Progenitor cell of endocrine pancreas (in vitro differentiated cells): ENCODE measurements at regions not wholly inside any gene's neighbourhood (a gene's known extent, or its start where the extent isn't known, plus 50 kb on each side); places are given as distances from the start of the nearest gene placed in this dataset.

Source experiments
- DNase-seq: peaks from one replicate; pipeline ENCODE4 v3.0.0; 2021; ENCODE audit warnings: low spot score; ENCODE audit not compliant: unreplicated experiment
- H3K27ac Mint-ChIP-seq: 2 replicates; pipeline ENCODE4 v1.8.0; 2021; ENCODE audit warnings: mild to moderate bottlenecking, moderate library complexity, mixed read lengths
- H3K27me3 Mint-ChIP-seq: 2 replicates; pipeline ENCODE4 v1.8.0; 2021; ENCODE audit warnings: mixed read lengths
- H3K36me3 Mint-ChIP-seq: 2 replicates; pipeline ENCODE4 v1.8.0; 2022; ENCODE audit warnings: mixed read lengths; ENCODE audit not compliant: insufficient read depth
- H3K4me1 Mint-ChIP-seq: 2 replicates; pipeline ENCODE4 v1.8.0; 2021; ENCODE audit warnings: low read depth, mixed read lengths
- H3K4me3 Mint-ChIP-seq: 2 replicates; pipeline ENCODE4 v1.8.0; 2021; ENCODE audit warnings: low read depth, mild to moderate bottlenecking, moderate library complexity, mixed read lengths
- H3K9me3 Mint-ChIP-seq: 2 replicates; pipeline ENCODE4 v1.8.0; 2021; ENCODE audit warnings: low read depth, mixed read lengths
- TF ChIP-seq, protein P1 (sequence below): fragments of 200-600 bp; sonication (generic); IDR thresholded peaks from one replicate; pipeline ENCODE4 v1.5.0; 2021; ENCODE audit warnings: antibody characterized with exemption, mild to moderate bottlenecking; ENCODE audit not compliant: unreplicated experiment

GRCh38 chr3:159629329-159630084, 359.1 kb upstream of the IL12A start:
- H3K27ac Mint-ChIP-seq, result no peak overlapping the region
- no peak overlapping the region for H3K4me3 Mint-ChIP-seq
- no peaks in the 10 kb centered on the region for H3K9me3 Mint-ChIP-seq
- peaks cover 4% of the 10 kb centered on the region for H3K4me1 Mint-ChIP-seq
- no peaks in the 10 kb centered on the region for H3K27me3 Mint-ChIP-seq
- no peaks in the 10 kb centered on the region for H3K36me3 Mint-ChIP-seq
- no peak for DNase-seq
- TF ChIP-seq, protein P1, sequence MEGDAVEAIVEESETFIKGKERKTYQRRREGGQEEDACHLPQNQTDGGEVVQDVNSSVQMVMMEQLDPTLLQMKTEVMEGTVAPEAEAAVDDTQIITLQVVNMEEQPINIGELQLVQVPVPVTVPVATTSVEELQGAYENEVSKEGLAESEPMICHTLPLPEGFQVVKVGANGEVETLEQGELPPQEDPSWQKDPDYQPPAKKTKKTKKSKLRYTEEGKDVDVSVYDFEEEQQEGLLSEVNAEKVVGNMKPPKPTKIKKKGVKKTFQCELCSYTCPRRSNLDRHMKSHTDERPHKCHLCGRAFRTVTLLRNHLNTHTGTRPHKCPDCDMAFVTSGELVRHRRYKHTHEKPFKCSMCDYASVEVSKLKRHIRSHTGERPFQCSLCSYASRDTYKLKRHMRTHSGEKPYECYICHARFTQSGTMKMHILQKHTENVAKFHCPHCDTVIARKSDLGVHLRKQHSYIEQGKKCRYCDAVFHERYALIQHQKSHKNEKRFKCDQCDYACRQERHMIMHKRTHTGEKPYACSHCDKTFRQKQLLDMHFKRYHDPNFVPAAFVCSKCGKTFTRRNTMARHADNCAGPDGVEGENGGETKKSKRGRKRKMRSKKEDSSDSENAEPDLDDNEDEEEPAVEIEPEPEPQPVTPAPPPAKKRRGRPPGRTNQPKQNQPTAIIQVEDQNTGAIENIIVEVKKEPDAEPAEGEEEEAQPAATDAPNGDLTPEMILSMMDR, result no peak

DNA sequence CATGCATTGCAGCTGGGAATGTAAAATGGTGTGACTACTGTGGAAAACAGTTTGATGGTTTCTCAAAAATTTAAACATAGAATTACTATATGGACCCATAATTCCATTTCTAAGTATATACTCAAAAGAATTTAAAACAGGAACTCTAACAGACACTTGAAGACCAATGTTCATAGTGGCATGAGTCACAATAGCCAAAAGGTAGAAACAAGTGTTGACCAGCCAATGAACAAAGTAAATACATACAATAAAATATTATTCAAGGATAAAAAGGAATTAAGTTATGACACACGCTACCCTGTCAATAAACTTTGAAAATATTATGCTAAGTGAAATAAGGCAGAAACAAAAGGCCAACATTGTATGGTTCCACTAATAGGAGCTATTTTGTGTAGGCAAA, 357.4 kb upstream of the IL12A start:
- H3K4me3 Mint-ChIP-seq, result no peak overlapping the region
- peaks cover 9% of the 10 kb centered on the region for H3K4me1 Mint-ChIP-seq
- H3K9me3 Mint-ChIP-seq, result no peaks in the 10 kb centered on the region
- no peaks in the 10 kb centered on the region for H3K36me3 Mint-ChIP-seq
- no peak for DNase-seq
- no peaks in the 10 kb centered on the region for H3K27me3 Mint-ChIP-seq
- no peak overlapping the region for H3K27ac Mint-ChIP-seq
- TF ChIP-seq, protein P1, result no peak

DNA sequence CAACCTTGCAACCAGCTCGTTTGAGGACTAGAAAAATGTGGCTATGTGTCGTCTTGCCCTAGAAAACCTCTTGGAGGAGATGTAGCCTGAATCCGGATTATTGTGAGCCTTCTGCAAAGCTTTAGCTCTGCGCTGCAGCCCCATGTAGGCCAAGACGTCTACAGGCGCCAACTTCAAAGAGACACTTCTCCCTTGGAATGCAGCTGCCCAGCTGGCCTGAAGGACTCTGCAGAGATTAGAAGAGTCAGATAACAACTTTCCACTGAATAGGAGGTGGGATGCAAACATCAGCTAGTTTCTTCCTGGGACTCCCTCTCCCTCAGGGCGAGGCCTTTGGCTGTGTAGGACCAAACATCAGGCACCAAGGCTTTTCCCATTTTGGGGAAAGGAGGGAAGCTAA, 356.5 kb upstream of the IL12A start:
- no peak for DNase-seq
- Mint-ChIP-seq H3K27me3 (no peaks in the 10 kb centered on the region), H3K27ac (no peak overlapping the region), H3K4me1 (peaks cover 9% of the 10 kb centered on the region), H3K9me3 (no peaks in the 10 kb centered on the region), H3K36me3 (no peaks in the 10 kb centered on the region), H3K4me3 (no peak overlapping the region)
- TF ChIP-seq, protein P1, result no peak

- Mint-ChIP-seq H3K4me1 (peaks cover 9% of the 10 kb centered on the region), H3K4me3 (no peak overlapping the region), H3K36me3 (no peaks in the 10 kb centered on the region), H3K9me3 (no peaks in the 10 kb centered on the region), H3K27ac (no peak overlapping the region), H3K27me3 (no peaks in the 10 kb centered on the region)
- TF ChIP-seq, protein P1, result no peak
- DNase-seq, result no peak
Observed at GRCh38 chr3:159632851-159633250, 355.8 kb upstream of the IL12A start.

DNA sequence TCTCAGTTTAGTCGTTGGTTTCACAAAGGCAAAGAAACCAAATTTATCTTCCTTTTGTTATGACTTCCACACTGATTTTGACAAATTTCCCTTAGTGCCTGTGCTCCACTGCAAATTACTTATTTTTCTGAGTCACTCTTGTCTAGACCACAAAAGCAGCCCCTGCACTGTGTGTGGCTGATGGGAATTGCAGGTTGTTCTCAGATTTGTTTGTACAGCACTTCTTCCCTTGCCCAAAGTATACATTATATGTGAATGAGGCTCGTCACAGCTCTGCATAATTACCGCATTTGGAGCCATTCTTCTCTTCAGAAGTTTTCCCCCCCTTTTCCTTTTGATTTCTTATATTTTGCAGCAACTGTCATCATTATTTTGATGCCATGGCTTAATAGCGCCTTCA, 354.2 kb upstream of the IL12A start:
- H3K27ac Mint-ChIP-seq, result no peak overlapping the region

More for the DNA sequence above, 354.2 kb upstream of the IL12A start:
- no peak overlapping the region for H3K4me3 Mint-ChIP-seq
- TF ChIP-seq, protein P1, result no peak
- H3K36me3 Mint-ChIP-seq, result no peaks in the 10 kb centered on the region
- H3K27me3 Mint-ChIP-seq, result no peaks in the 10 kb centered on the region
- DNase-seq, result no peak
- H3K4me1 Mint-ChIP-seq, result peaks cover 9% of the 10 kb centered on the region
- H3K9me3 Mint-ChIP-seq, result no peaks in the 10 kb centered on the region
